Sigmoid colon (tissue), 6 donors: ENCODE measurements at regions not wholly inside any gene's neighbourhood (a gene's known extent, or its start where the extent isn't known, plus 50 kb on each side); places are given as distances from the start of the nearest gene placed in this dataset.
"Not testable (repeated sequence)": the region's sequence is repeated elsewhere in the genome, so short reads cannot be mapped to it uniquely, and the experiment has no call there.

Experiments used
- DNase-seq: peaks from one replicate; pipeline ENCODE4 v3.0.0-alpha.2; 2019
- H3K27ac ChIP-seq, 4 donors: fragments of 200-600 bp; sonication (generic); one replicate each; pipeline ENCODE4 v1.5.1; 2016 to 2019; ENCODE audit warnings: mild to moderate bottlenecking in 1 of 4
- H3K27me3 ChIP-seq, 3 donors: fragments of 200-600 bp; sonication (generic); one replicate each; pipeline ENCODE4 v1.5.1; 2019; ENCODE audit warnings: mild to moderate bottlenecking in 1 of 3
- H3K36me3 ChIP-seq, 4 donors: fragments of 200-600 bp; sonication (generic); one replicate each; pipeline ENCODE4 v1.5.1; 2016 to 2019
- H3K4me1 ChIP-seq, 4 donors: fragments of 200-600 bp; sonication (generic); one replicate each; pipeline ENCODE4 v1.5.1; 2017 to 2019
- H3K4me3 ChIP-seq, 4 donors: fragments of 200-600 bp; sonication (generic); one replicate each; pipeline ENCODE4 v1.5.1; 2017 to 2019; ENCODE audit warnings: mild to moderate bottlenecking in 2 of 4, moderate library complexity in 1 of 4
- H3K9me3 ChIP-seq, 4 donors: fragments of 200-600 bp in 3 of 4; sonication (generic) in 3 of 4; one replicate each; pipeline versions ENCODE4 v1.5.1 to v1.6.1; 2013 to 2019
- EP300 ChIP-seq, 4 donors: sonication (generic); formaldehyde crosslinking; IDR thresholded peaks; one replicate each; pipeline ENCODE4 v1.6.1; 2017; ENCODE audit warnings: antibody characterized with exemption in 4 of 4
- POLR2A ChIP-seq, 2 donors: fragments of 450-650 bp; IDR thresholded peaks; one replicate each; pipeline ENCODE4 v1.6.1; 2016; ENCODE audit warnings: antibody characterized with exemption in 2 of 2, mild to moderate bottlenecking in 2 of 2, moderate library complexity in 2 of 2
- POLR2AphosphoS5 ChIP-seq, 4 donors: sonication (generic); formaldehyde crosslinking; IDR thresholded peaks; one replicate each; pipeline ENCODE4 v1.6.1; 2017; ENCODE audit warnings: antibody characterized with exemption in 4 of 4
- WGBS, 2 donors: extraction: QIAGEN DNeasy Blood & Tissue Kit; methylation state at CpG; one replicate each; pipeline ENCODE4 v1.1.7; 2013; 5-methylcytosine and 5-hydroxymethylcytosine counted together
- intact Hi-C: fragments of 100-400 bp; cut with DNase I; formaldehyde crosslinking; loops from one replicate; pipeline ENCODE4 v1.15.1; 2023
- TF ChIP-seq, protein P1 (sequence below), 4 experiments: fragments of 450-650 bp in 3 of 4; fragments of 200-600 bp in 1 of 4; IDR thresholded peaks; one replicate each; pipeline ENCODE4 v1.5.1; 2016 to 2019; ENCODE audit warnings: antibody characterized with exemption in 4 of 4, mild to moderate bottlenecking in 3 of 4, moderate library complexity in 2 of 4
- donor health status: healthy with polysubstance abuse.
- donor health status: healthy.

DNA sequence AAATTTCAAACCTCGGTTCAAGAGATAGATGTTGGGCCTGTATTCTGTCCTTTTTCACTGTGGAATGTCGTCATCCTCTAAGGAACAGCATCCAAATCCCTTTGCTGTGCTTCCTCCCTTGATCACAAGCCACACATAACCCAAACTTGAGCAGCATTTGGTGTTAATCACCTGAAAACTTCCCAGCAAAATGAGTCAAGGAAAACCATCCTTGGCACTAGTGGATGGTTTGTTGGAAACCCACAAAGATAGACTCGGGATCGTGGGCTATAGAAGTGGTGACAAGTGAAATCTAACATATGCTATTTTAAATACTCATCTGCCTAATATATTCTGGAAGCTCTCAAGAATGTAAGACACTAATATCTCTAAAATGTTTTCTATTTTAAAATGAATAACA is 459.1 kb downstream of the SETD4 start:
- Histone ChIP-seq H3K4me3 (no peak overlapping the region), H3K36me3 (no peaks in the 10 kb centered on the region), H3K9me3 (no peaks in the 10 kb centered on the region), H3K4me1 (no peaks in the 10 kb centered on the region), H3K27me3 (peaks cover 0 to 13% (median 4%) of the 10 kb centered on the region in 3 donors), H3K27ac (no peak overlapping the region)
- TF ChIP-seq, protein P1, sequence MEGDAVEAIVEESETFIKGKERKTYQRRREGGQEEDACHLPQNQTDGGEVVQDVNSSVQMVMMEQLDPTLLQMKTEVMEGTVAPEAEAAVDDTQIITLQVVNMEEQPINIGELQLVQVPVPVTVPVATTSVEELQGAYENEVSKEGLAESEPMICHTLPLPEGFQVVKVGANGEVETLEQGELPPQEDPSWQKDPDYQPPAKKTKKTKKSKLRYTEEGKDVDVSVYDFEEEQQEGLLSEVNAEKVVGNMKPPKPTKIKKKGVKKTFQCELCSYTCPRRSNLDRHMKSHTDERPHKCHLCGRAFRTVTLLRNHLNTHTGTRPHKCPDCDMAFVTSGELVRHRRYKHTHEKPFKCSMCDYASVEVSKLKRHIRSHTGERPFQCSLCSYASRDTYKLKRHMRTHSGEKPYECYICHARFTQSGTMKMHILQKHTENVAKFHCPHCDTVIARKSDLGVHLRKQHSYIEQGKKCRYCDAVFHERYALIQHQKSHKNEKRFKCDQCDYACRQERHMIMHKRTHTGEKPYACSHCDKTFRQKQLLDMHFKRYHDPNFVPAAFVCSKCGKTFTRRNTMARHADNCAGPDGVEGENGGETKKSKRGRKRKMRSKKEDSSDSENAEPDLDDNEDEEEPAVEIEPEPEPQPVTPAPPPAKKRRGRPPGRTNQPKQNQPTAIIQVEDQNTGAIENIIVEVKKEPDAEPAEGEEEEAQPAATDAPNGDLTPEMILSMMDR (IDR thresholded peaks at IDR 0.05): no peak
- TF ChIP-seq EP300 (IDR thresholded peaks at IDR 0.05) (no peak), POLR2AphosphoS5 (IDR thresholded peaks at IDR 0.05) (no peak), POLR2A (IDR thresholded peaks at IDR 0.05) (no peak)
- DNase-seq: no peak
- intact Hi-C loops: no loop called here
- 72 to 78% methylated on average over 4 of the region's 4 CpGs for WGBS, 2 donors

DNA sequence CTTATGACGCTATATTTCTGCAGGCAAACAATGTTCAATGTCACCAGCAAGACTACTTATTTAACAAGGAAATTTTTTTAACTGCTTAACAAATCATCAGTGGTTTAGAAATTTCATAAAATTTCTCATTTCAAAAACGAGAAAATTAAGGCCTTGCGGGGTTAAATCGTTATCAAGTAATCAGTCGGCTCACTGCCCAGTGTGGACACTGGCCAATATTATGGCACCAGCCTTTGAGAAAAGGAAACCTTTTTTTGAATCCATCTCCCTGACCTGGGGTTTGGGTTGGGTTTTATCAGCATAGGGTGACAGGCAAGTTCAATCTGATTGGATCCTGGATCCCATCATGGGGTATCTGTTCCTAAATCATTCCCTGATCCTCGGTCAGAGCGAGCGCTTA is 461.2 kb downstream of the SETD4 start:
- Histone ChIP-seq H3K27me3 (peaks cover 0 to 13% (median 4%) of the 10 kb centered on the region in 3 donors), H3K36me3 (no peaks in the 10 kb centered on the region), H3K9me3 (no peaks in the 10 kb centered on the region), H3K4me1 (no peaks in the 10 kb centered on the region), H3K27ac (no peak overlapping the region), H3K4me3 (no peak overlapping the region)
- DNase-seq: no peak
- TF ChIP-seq, protein P1 (IDR thresholded peaks at IDR 0.05): no peak
- TF ChIP-seq POLR2A (IDR thresholded peaks at IDR 0.05): no peak
- no peak for TF ChIP-seq EP300 (IDR thresholded peaks at IDR 0.05)
- TF ChIP-seq POLR2AphosphoS5 (IDR thresholded peaks at IDR 0.05): no peak
- intact Hi-C loops: no loop called here
- WGBS, 2 donors: 83 to 84% methylated on average over 8 of the region's 8 CpGs

- H3K36me3 ChIP-seq: no peaks in the 10 kb centered on the region
- no peaks in the 10 kb centered on the region for H3K9me3 ChIP-seq
- intact Hi-C loops: no loop called here
- no peak overlapping the region for H3K4me3 ChIP-seq
- WGBS, 2 donors: 90 to 92% methylated on average over 7 of the region's 7 CpGs
- peaks cover 0 to 2% (median 0%) of the 10 kb centered on the region in 4 donors for H3K4me1 ChIP-seq
- peaks cover 0 to 13% (median 4%) of the 10 kb centered on the region in 3 donors for H3K27me3 ChIP-seq
- no peak for DNase-seq
- H3K27ac ChIP-seq: no peak overlapping the region
- TF ChIP-seq POLR2AphosphoS5 (IDR thresholded peaks at IDR 0.05) (no peak), EP300 (IDR thresholded peaks at IDR 0.05) (no peak), POLR2A (IDR thresholded peaks at IDR 0.05) (no peak)
- TF ChIP-seq, protein P1 (IDR thresholded peaks at IDR 0.05): no peak
Measured at GRCh38 chr21:35597750-35598339, 462.5 kb downstream of the SETD4 start.

DNA sequence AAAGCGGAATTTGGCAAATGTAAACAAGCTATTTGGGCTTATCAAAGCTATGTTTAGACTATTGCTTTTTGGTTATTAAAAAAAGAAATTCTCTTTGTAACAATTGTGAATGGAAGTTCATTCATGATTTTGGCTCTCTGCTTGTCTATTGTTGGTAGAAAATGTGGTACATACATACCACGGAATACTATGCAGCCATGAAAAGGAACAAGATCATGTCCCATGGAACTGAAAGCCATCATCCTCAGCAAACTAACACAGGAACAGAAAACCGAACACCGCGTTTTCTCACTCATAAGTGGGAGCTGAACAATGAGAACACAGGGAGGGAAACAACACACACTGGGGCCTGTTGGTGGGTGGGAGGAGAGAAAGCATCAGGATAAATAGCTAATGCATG is 465.4 kb downstream of the SETD4 start:
- no peak overlapping the region for H3K27ac ChIP-seq
- no peak for DNase-seq
- no peaks in the 10 kb centered on the region for H3K36me3 ChIP-seq
- peaks cover 0 to 7% (median 0%) of the 10 kb centered on the region in 4 donors for H3K4me1 ChIP-seq
- H3K27me3 ChIP-seq: peaks cover 0 to 3% (median 0%) of the 10 kb centered on the region in 3 donors
- intact Hi-C loops: no loop called here
- TF ChIP-seq POLR2AphosphoS5 (IDR thresholded peaks at IDR 0.05) (no peak), EP300 (IDR thresholded peaks at IDR 0.05) (no peak), POLR2A (IDR thresholded peaks at IDR 0.05) (no peak)
- WGBS, 2 donors: 93 to 94% methylated on average over 5 of the region's 5 CpGs
- no peak overlapping the region for H3K4me3 ChIP-seq
- no peaks in the 10 kb centered on the region for H3K9me3 ChIP-seq

DNA sequence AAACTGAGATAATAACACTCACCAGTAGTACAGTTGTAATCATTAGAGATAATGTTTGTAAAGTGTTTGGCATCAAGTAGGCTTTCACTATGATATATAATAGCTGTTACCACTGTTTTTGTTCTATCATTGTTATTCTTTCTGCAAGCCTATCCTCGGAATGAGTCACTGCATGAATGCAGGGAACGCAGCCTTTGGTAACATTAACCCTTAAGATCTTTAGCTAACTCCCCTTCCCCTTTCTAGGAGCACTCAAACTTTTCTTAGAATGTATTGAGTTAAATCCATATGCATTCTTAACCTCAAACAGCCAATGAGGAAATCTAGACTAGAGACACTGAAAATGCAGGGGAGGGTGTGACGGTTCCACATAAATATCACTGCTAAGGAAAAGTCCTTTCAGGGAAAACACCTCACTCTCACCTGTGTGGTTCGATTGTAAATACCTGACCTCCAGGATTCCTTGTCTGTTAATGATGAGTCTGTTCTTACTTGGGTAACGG is 467.3 kb downstream of the SETD4 start:
- DNase-seq: no peak
- Histone ChIP-seq H3K27ac (no peak overlapping the region), H3K4me1 (peaks cover 0 to 7% (median 0%) of the 10 kb centered on the region in 4 donors), H3K9me3 (no peaks in the 10 kb centered on the region), H3K36me3 (no peaks in the 10 kb centered on the region), H3K4me3 (no peak overlapping the region), H3K27me3 (no peaks in the 10 kb centered on the region)
- intact Hi-C loops: no loop called here
- WGBS, 2 donors: 11 to 50% methylated on average over 5 of the region's 5 CpGs
- TF ChIP-seq, protein P1 (IDR thresholded peaks at IDR 0.05): no peak
- TF ChIP-seq EP300 (IDR thresholded peaks at IDR 0.05) (no peak), POLR2AphosphoS5 (IDR thresholded peaks at IDR 0.05) (no peak), POLR2A (IDR thresholded peaks at IDR 0.05) (no peak)

DNA sequence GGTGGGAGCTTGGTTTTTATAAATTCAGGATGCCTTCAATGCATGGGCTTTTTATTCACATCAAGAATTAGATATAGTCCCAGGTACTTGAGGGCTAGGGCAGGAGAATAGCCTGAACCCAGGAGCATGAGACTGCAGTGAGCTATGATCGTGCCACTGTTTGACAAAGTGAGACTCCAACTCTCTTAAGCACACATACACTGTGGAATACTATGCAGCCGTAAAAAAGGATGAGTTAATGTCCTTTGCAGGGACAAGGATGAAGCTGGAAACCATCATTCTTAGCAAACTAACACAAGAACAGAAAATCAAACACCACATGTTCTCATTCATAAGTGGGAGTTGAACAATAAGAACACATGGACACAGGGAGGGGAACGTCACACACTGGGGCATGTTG is 470.0 kb downstream of the SETD4 start:
- H3K36me3 ChIP-seq, H3K27me3 ChIP-seq, intact Hi-C loops, H3K4me3 ChIP-seq, H3K4me1 ChIP-seq, H3K27ac ChIP-seq, DNase-seq, H3K9me3 ChIP-seq: not testable (repeated sequence)
- WGBS, 2 donors: 92 to 94% methylated on average over 3 of the region's 3 CpGs
